ENCODE measurements at regions not wholly inside any gene's neighbourhood (a gene's known extent, or its start where the extent isn't known, plus 50 kb on each side); places are given as distances from the start of the nearest gene placed in this dataset.

GRCh38 chr11:92744929-92745585, 224.4 kb upstream of the MTNR1B start:
- H3T11ph ChIP-seq (ENCODE audit: low read length) = no peak overlapping the region

More at GRCh38 chr11:92744929-92745585, 224.4 kb upstream of the MTNR1B start:
- Histone ChIP-seq H3K4ac (ENCODE audit: low read depth, low read length) (no peak overlapping the region), H3K27ac (ENCODE audit: insufficient read length, low read depth, low read length) (no peak overlapping the region), H3K56ac (ENCODE audit: insufficient read length, low read depth, low read length) (no peak overlapping the region), H3K14ac (ENCODE audit: insufficient read depth, low read length) (no peak overlapping the region), H2AFZ (ENCODE audit: low read length) (no peak overlapping the region), H4K91ac (ENCODE audit: insufficient read length, low read depth, low read length) (no peak overlapping the region), H3K18ac (ENCODE audit: insufficient read length, low read depth, low read length) (no peak overlapping the region), H3K4me1 (ENCODE audit: insufficient read depth, low read length) (no peaks in the 10 kb centered on the region), H2BK15ac (ENCODE audit: low read depth, low read length) (no peak overlapping the region), H2BK120ac (ENCODE audit: low read depth, low read length, poor library complexity, severe bottlenecking) (no peak overlapping the region), H4K20me1 (ENCODE audit: control insufficient read depth, insufficient read depth, insufficient read length) (no peaks in the 10 kb centered on the region), H3K79me2 (ENCODE audit: insufficient read depth, low read length) (no peaks in the 10 kb centered on the region), H3K23ac (ENCODE audit: insufficient read length, low read depth, low read length) (no peak overlapping the region), H3K23me2 (ENCODE audit: insufficient read length, low read depth, low read length, poor library complexity, severe bottlenecking) (no peaks in the 10 kb centered on the region), H2BK5ac (ENCODE audit: insufficient read length, low read length) (no peak overlapping the region), H2BK12ac (ENCODE audit: insufficient read length, low read depth, low read length) (no peak overlapping the region), H4K5ac (ENCODE audit: insufficient read length, low read depth, low read length) (no peak overlapping the region), H2BK20ac (ENCODE audit: low read depth, low read length, poor library complexity, severe bottlenecking) (no peak overlapping the region), H3K79me1 (ENCODE audit: insufficient read depth, low read depth, low read length, poor library complexity, severe bottlenecking) (no peaks in the 10 kb centered on the region), H3K9ac (ENCODE audit: extremely low read depth, insufficient read length, low read length) (no peak overlapping the region), H4K8ac (replicated peaks; ENCODE audit: insufficient read length, low read depth, low read length) (no peak overlapping the region), H3K27me3 (ENCODE audit: insufficient read depth, low read length) (no peaks in the 10 kb centered on the region), H3K4me2 (ENCODE audit: insufficient read depth, insufficient read length, low read length) (no peak overlapping the region), H3K9me3 (ENCODE audit: control insufficient read depth, low read depth, low read length) (no peaks in the 10 kb centered on the region), H2AK5ac (ENCODE audit: insufficient read length, low read length) (no peak overlapping the region)
- Mint-ChIP-seq H3K27me3 (ENCODE audit: low read depth) (no peaks in the 10 kb centered on the region), H3K4me1 (peaks cover 2% of the 10 kb centered on the region in 2 experiments), H3K36me3 (ENCODE audit: insufficient read depth in 1 of 3, low read depth in 3 of 3) (peaks cover 9 to 21% (median 9%) of the 10 kb centered on the region in 3 experiments; a peak in 5 of 7 replicates), H3K9me3 (peaks cover 11 to 21% of the 10 kb centered on the region in 2 experiments), H3K27ac (no peak overlapping the region), H3K4me3 (no peak overlapping the region)
- no peak for TF ChIP-seq CTCF (conservative IDR thresholded peaks at IDR 0.05)
- DNase-seq = no peak
- WGBS (ENCODE audit: extremely low coverage, insufficient read length, low lambda C conversion rate) = no CpG with 5 or more reads among the region's 4 CpGs
